HCT116 (cell line): ENCODE measurements at regions not wholly inside any gene's neighbourhood (a gene's known extent, or its start where the extent isn't known, plus 50 kb on each side); places are given as distances from the start of the nearest gene placed in this dataset.

Source experiments
- ATAC-seq: fragments of 200-7000 bp; cut with Tn5 transposase; 2 replicates; pipeline ENCODE4 v1.9.1; 2020; ENCODE audit warnings: mild to moderate bottlenecking, moderate library complexity
- BruUV-seq: library from RNA; stranded (reverse); fragments of 400-500 nt; replicated peaks from 2 replicates; lab custom pipeline; 2021; lab: Mats Ljungman, UMichigan
- CTCF ChIA-PET: fragments of 300-600 bp; sonication (Branson Sonifier 250); formaldehyde crosslinking; loops from one replicate; lab custom pipeline; 2021; ENCODE audit warnings: antibody characterized with exemption; lab: Charles Lee
- POLR2A ChIA-PET: fragments of 300-600, 350-600 bp; sonication (Branson Sonifier 250); formaldehyde crosslinking; loops from one replicate; lab custom pipeline; 2021; ENCODE audit warnings: antibody characterized with exemption; lab: Charles Lee
- RAD21 ChIA-PET, 2 experiments: fragments of 300-600 bp; sonication (Branson Sonifier 250); formaldehyde crosslinking; loops; one replicate each; lab custom pipeline; 2023; ENCODE audit warnings: low total read pairs in 2 of 2; ENCODE audit not compliant: uncharacterized antibody in 2 of 2, unreplicated experiment in 2 of 2, low non-redundant PET in 1 of 2; lab: Charles Lee
- DNase-seq: peaks from one replicate; pipeline ENCODE4 v3.0.0-alpha.2; 2010; ENCODE audit warnings: low read depth, low spot score
- H2AFZ ChIP-seq: fragments of 200-600 bp; shearing (Covaris generic), sonication (generic); 2 replicates; pipeline ENCODE4 v1.6.1; 2017; ENCODE audit warnings: low read depth, mixed run types, mixed read lengths, antibody characterized with exemption, low read length; ENCODE audit not compliant: poor library complexity, severe bottlenecking
- H3K27ac ChIP-seq: 2 replicates; pipeline ENCODE4 v1.5.1; 2012; ENCODE audit warnings: low read depth, low read length
- H3K27me3 ChIP-seq: fragments of 200-600 bp; sonication (generic); 2 replicates; pipeline ENCODE4 v1.6.1; 2016; ENCODE audit warnings: mixed run types, low read length, mixed read lengths; ENCODE audit not compliant: insufficient read depth
- H3K36me3 ChIP-seq, 2 experiments: fragments of 200-500 bp in 1 of 2; fragments of 200-600 bp in 1 of 2; sonication (Bioruptor generic) in 1 of 2; sonication (generic) in 1 of 2; 2 replicates each; pipeline versions ENCODE4 v1.5.1 to v1.6.1; 2014 to 2016; ENCODE audit warnings: low read length in 2 of 2, inconsistent platforms in 1 of 2, mixed read lengths in 1 of 2, mixed run types in 1 of 2; ENCODE audit not compliant: insufficient read depth in 2 of 2, control insufficient read depth in 1 of 2
- H3K4me1 ChIP-seq, 2 experiments: fragments of 200-600 bp in 1 of 2; sonication (generic) in 1 of 2; 2 replicates each; pipeline versions ENCODE4 v1.5.1 to v1.6.1; 2012 to 2017; ENCODE audit warnings: low read length in 2 of 2, inconsistent platforms in 1 of 2, mild to moderate bottlenecking in 1 of 2, mixed read lengths in 1 of 2, mixed run types in 1 of 2, moderate library complexity in 1 of 2; ENCODE audit not compliant: insufficient read depth in 2 of 2, control insufficient read depth in 1 of 2
- H3K4me2 ChIP-seq: fragments of 200-600 bp; sonication (generic); 2 replicates; pipeline ENCODE4 v1.6.1; 2017; ENCODE audit warnings: mixed run types, low read length, mixed read lengths
- H3K4me3 ChIP-seq, 2 experiments: fragments of 200-600 bp in 1 of 2; sonication (generic) in 1 of 2; replicated peaks in 1 of 2; 2 replicates each; pipeline ENCODE4 v1.5.1; 2011 to 2016; ENCODE audit warnings: low read length in 2 of 2, control low read depth in 1 of 2, low read depth in 1 of 2, mild to moderate bottlenecking in 1 of 2, mixed read lengths in 1 of 2, mixed run types in 1 of 2
- H3K79me2 ChIP-seq: fragments of 200-600 bp; sonication (generic); 2 replicates; pipeline ENCODE4 v1.6.1; 2017; ENCODE audit warnings: mild to moderate bottlenecking, mixed run types, low read length, moderate library complexity, mixed read lengths; ENCODE audit not compliant: insufficient read depth
- H3K9ac ChIP-seq: fragments of 200-600 bp; sonication (generic); 2 replicates; pipeline ENCODE4 v1.6.1; 2016; ENCODE audit warnings: low read length, mixed read lengths
- H3K9me2 ChIP-seq: fragments of 200-600 bp; sonication (generic), shearing (Covaris generic); 2 replicates; pipeline ENCODE4 v1.6.1; 2017; ENCODE audit warnings: mixed run types, mild to moderate bottlenecking, moderate library complexity; ENCODE audit not compliant: insufficient read depth
- H3K9me3 ChIP-seq, 2 experiments: fragments of 200-500 bp in 1 of 2; fragments of 200-600 bp in 1 of 2; sonication (Bioruptor generic) in 1 of 2; sonication (generic) in 1 of 2; 2 replicates each; pipeline ENCODE4 v1.6.1; 2014 to 2017; ENCODE audit warnings: low read length in 2 of 2, mixed read lengths in 2 of 2, inconsistent platforms in 1 of 2, low read depth in 1 of 2, mild to moderate bottlenecking in 1 of 2, mixed run types in 1 of 2, moderate library complexity in 1 of 2; ENCODE audit not compliant: control insufficient read depth in 1 of 2, insufficient read depth in 1 of 2
- H4K20me1 ChIP-seq: fragments of 200-600 bp; sonication (generic), shearing (Covaris generic); 2 replicates; pipeline ENCODE4 v1.6.1; 2017; ENCODE audit warnings: mixed run types, mild to moderate bottlenecking, moderate library complexity; ENCODE audit not compliant: insufficient read depth
- ATF3 ChIP-seq: IDR thresholded peaks from 2 replicates; pipeline ENCODE4 v1.6.1; 2012
- CBX3 ChIP-seq: IDR thresholded peaks from 2 replicates; pipeline ENCODE4 v1.6.1; 2012; ENCODE audit warnings: low read depth
- CEBPB ChIP-seq: IDR thresholded peaks from 2 replicates; pipeline ENCODE4 v1.6.1; 2012; ENCODE audit warnings: low read depth
- EGR1 ChIP-seq: IDR thresholded peaks from 2 replicates; pipeline ENCODE4 v1.6.1; 2012; ENCODE audit warnings: low read depth
- ELF1 ChIP-seq: IDR thresholded peaks from 2 replicates; pipeline ENCODE4 v1.6.1; 2012; ENCODE audit warnings: low read depth, borderline replicate concordance
- EZH2phosphoT487 ChIP-seq: fragments of 200-600 bp; IDR thresholded peaks from 2 replicates; pipeline ENCODE4 v1.6.1; 2018; ENCODE audit warnings: antibody characterized with exemption, borderline replicate concordance
- JUND ChIP-seq: IDR thresholded peaks from 2 replicates; pipeline ENCODE4 v1.6.1; 2012
- MAX ChIP-seq: IDR thresholded peaks from 2 replicates; pipeline ENCODE4 v1.6.1; 2012
- POLR2A ChIP-seq: IDR thresholded peaks from 2 replicates; pipeline ENCODE4 v1.7.0; 2011; ENCODE audit warnings: borderline replicate concordance; ENCODE audit not compliant: insufficient read depth, insufficient read length; ENCODE audit errors: extremely low read depth
- POLR2AphosphoS5 ChIP-seq: IDR thresholded peaks from 2 replicates; pipeline ENCODE4 v1.6.1; 2011; ENCODE audit warnings: mild to moderate bottlenecking, low read depth, low read length, moderate library complexity
- RAD21 ChIP-seq: IDR thresholded peaks from 2 replicates; pipeline ENCODE4 v1.6.1; 2012; ENCODE audit warnings: low read depth, mild to moderate bottlenecking
- REST ChIP-seq: IDR thresholded peaks from 2 replicates; pipeline ENCODE4 v1.6.1; 2012; ENCODE audit warnings: low read depth
- TCF7L2 ChIP-seq: IDR thresholded peaks from 2 replicates; pipeline ENCODE4 v1.7.0; 2011; ENCODE audit warnings: borderline replicate concordance, inconsistent platforms; ENCODE audit not compliant: insufficient read depth, insufficient read length; ENCODE audit errors: extremely low read depth
- ZFX ChIP-seq: fragments of 450-650 bp; IDR thresholded peaks from 2 replicates; pipeline ENCODE4 v1.6.1; 2017
- ZNF274 ChIP-seq: fragments of 200-500 bp; sonication (Bioruptor generic); IDR thresholded peaks from 2 replicates; pipeline ENCODE4 v1.6.1; 2014; ENCODE audit warnings: mild to moderate bottlenecking, low read depth, low read length, inconsistent platforms
- intact Hi-C: fragments of 100-400 bp; cut with micrococcal nuclease; formaldehyde crosslinking; loops from 2 replicates; pipeline ENCODE4 v1.10.0; 2022

- no TSS peak for BruUV-seq
- Histone ChIP-seq H3K4me1 (no peaks in the 10 kb centered on the region), H3K27me3 (peaks cover 60% of the 10 kb centered on the region), H3K36me3 (no peaks in the 10 kb centered on the region), H3K4me2 (no peak overlapping the region), H3K9ac (no peak overlapping the region), H3K79me2 (no peaks in the 10 kb centered on the region), H2AFZ (no peak overlapping the region), H3K27ac (no peak overlapping the region), H3K9me2 (no peaks in the 10 kb centered on the region), H4K20me1 (no peaks in the 10 kb centered on the region), H3K9me3 (no peaks in the 10 kb centered on the region), H3K4me3 (no peak overlapping the region)
- ChIA-PET RAD21 (no interaction called here), CTCF (no interaction called here), POLR2A (no interaction called here)
- TF ChIP-seq EGR1 (no peak), ATF3 (no peak), ZNF274 (no peak), POLR2A (no peak), POLR2AphosphoS5 (no peak), RAD21 (no peak), ELF1 (no peak), CBX3 (no peak), CEBPB (no peak), EZH2phosphoT487 (no peak), MAX (no peak), JUND (no peak), ZFX (no peak), TCF7L2 (no peak)
- ATAC-seq (no peak), DNase-seq (no peak)
- intact Hi-C loops, result no loop called here
Observed at GRCh38 chr20:22941550-22941949, 93.6 kb upstream of the SSTR4 start.

- Histone ChIP-seq H3K4me2 (no peak overlapping the region), H3K4me1 (no peaks in the 10 kb centered on the region), H3K9me2 (no peaks in the 10 kb centered on the region), H3K79me2 (no peaks in the 10 kb centered on the region), H3K9me3 (no peaks in the 10 kb centered on the region), H3K4me3 (no peak overlapping the region), H4K20me1 (no peaks in the 10 kb centered on the region), H2AFZ (no peak overlapping the region), H3K9ac (no peak overlapping the region), H3K27ac (no peak overlapping the region), H3K36me3 (no peaks in the 10 kb centered on the region), H3K27me3 (peaks cover 61% of the 10 kb centered on the region)
- no TSS peak for BruUV-seq
- RAD21 ChIA-PET, result no interaction called here
- no peak for ATAC-seq
- intact Hi-C loops, result no loop called here
- POLR2A ChIA-PET, result no interaction called here
- no peak for DNase-seq
- CTCF ChIA-PET, result no interaction called here
- TF ChIP-seq ZNF274 (no peak), REST (no peak), RAD21 (no peak)
Observed at GRCh38 chr20:22942742-22943141, 92.4 kb upstream of the SSTR4 start.
